ENCODE measurements at regions not wholly inside any gene's neighbourhood (a gene's known extent, or its start where the extent isn't known, plus 50 kb on each side); places are given as distances from the start of the nearest gene placed in this dataset.

GRCh38 chr14:89688507-89689211, 265.9 kb downstream of the EFCAB11 start:
- TF ChIP-seq, protein P1, sequence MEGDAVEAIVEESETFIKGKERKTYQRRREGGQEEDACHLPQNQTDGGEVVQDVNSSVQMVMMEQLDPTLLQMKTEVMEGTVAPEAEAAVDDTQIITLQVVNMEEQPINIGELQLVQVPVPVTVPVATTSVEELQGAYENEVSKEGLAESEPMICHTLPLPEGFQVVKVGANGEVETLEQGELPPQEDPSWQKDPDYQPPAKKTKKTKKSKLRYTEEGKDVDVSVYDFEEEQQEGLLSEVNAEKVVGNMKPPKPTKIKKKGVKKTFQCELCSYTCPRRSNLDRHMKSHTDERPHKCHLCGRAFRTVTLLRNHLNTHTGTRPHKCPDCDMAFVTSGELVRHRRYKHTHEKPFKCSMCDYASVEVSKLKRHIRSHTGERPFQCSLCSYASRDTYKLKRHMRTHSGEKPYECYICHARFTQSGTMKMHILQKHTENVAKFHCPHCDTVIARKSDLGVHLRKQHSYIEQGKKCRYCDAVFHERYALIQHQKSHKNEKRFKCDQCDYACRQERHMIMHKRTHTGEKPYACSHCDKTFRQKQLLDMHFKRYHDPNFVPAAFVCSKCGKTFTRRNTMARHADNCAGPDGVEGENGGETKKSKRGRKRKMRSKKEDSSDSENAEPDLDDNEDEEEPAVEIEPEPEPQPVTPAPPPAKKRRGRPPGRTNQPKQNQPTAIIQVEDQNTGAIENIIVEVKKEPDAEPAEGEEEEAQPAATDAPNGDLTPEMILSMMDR (IDR thresholded peaks at IDR 0.05; ENCODE audit: poor library complexity, severe bottlenecking) = no peak
- TF ChIP-seq EZH2 (IDR thresholded peaks at IDR 0.05; ENCODE audit: borderline replicate concordance, insufficient read depth, low read length, poor library complexity, severe bottlenecking) = no peak

Measured in neural cell (in vitro differentiated cells).